ENCODE measurements at regions not wholly inside any gene's neighbourhood (a gene's known extent, or its start where the extent isn't known, plus 50 kb on each side); places are given as distances from the start of the nearest gene placed in this dataset.

DNA sequence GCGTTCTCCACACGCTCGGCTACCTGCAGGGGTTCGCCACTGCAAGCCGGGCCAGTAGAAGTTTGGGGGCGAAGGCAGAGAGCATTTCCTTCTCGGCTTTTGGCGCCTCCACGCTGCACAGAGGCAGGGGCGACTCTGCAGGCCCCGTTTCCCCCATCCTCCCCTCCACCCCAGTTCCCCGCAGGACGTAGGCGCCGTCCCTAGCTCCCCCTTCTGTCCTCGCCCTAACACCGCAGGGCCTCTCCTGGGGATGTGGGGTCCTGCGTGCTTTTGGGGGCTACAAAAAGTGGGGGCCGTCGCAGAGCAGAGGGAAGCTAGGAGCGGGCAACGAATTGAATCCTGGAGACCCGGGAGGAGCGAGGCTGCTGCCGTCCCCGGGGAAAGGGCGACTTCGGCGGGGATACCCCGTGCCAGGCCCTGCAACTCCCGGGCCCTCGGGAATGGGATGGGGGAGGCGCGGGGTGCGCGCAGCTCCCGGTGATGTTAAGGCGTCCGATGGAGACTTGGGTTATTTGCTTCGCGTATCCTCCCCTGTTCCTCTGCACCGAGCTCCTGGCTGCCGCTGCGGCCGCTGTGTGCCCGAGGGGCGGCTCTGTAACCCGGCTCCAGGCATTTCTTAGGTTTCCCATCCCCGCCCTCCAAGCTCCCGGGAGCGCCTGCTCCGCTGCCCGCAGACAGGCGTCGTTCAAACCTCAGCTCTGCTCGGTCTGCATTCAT lies 255.9 kb upstream of the SOX21 start (continued):
- TF ChIP-seq MZF1 (tag by site-specific recombination; IDR thresholded peaks at IDR 0.05; ENCODE audit: borderline replicate concordance) (peak; percentile 25; the same call in 1 of the 2 replicates), MYNN (tag by site-specific recombination; IDR thresholded peaks at IDR 0.05; ENCODE audit: borderline replicate concordance) (no peak), ZNF600 (tag by site-specific recombination; IDR thresholded peaks at IDR 0.05) (peak; percentile 61), ZEB2 (tag by site-specific recombination; IDR thresholded peaks at IDR 0.05) (peak; percentile 63), EGR2 (tag by site-specific recombination; IDR thresholded peaks at IDR 0.05; ENCODE audit: low read depth) (no peak), ZNF157 (tag by site-specific recombination; IDR thresholded peaks at IDR 0.05) (no peak), ZNF132 (tag by site-specific recombination; IDR thresholded peaks at IDR 0.05; ENCODE audit: borderline replicate concordance) (no peak), BCL6B (tag by site-specific recombination; IDR thresholded peaks at IDR 0.05) (no peak), ZNF423 (tag by site-specific recombination; IDR thresholded peaks at IDR 0.05) (peak; percentile 30; the same call in 1 of the 2 replicates), ZNF266 (tag by site-specific recombination; IDR thresholded peaks at IDR 0.05; ENCODE audit: low read depth) (no peak), KLF10 (tag by site-specific recombination; IDR thresholded peaks at IDR 0.05) (no peak), FEZF1 (tag by site-specific recombination; IDR thresholded peaks at IDR 0.05) (no peak), ZNF18 (tag by site-specific recombination; IDR thresholded peaks at IDR 0.05) (no peak), ZBTB20 (tag by site-specific recombination; IDR thresholded peaks at IDR 0.05) (peak; percentile 94), ZNF138 (tag by site-specific recombination; IDR thresholded peaks at IDR 0.05; ENCODE audit: borderline replicate concordance) (no peak), MEIS1 (CRISPR knock-in tag; IDR thresholded peaks at IDR 0.05; ENCODE audit: borderline replicate concordance) (no peak), GLI4 (tag by site-specific recombination; IDR thresholded peaks at IDR 0.05) (no peak), ZNF280D (tag by site-specific recombination; IDR thresholded peaks at IDR 0.05) (no peak), SETDB1 (IDR thresholded peaks at IDR 0.05; ENCODE audit: insufficient read length, low read length) (no peak), SP7 (tag by site-specific recombination; IDR thresholded peaks at IDR 0.05) (peak; percentile 25; the same call in 1 of the 2 replicates), ZNF121 (tag by site-specific recombination; IDR thresholded peaks at IDR 0.05) (no peak), ZSCAN23 (tag by site-specific recombination; IDR thresholded peaks at IDR 0.05) (no peak), SP3 (tag by site-specific recombination; IDR thresholded peaks at IDR 0.05) (no peak), YY1 (tag by site-specific recombination; IDR thresholded peaks at IDR 0.05) (no peak), KLF9 (tag by site-specific recombination; IDR thresholded peaks at IDR 0.05; ENCODE audit: low read depth) (no peak)
- TF ChIP-seq, protein P1, sequence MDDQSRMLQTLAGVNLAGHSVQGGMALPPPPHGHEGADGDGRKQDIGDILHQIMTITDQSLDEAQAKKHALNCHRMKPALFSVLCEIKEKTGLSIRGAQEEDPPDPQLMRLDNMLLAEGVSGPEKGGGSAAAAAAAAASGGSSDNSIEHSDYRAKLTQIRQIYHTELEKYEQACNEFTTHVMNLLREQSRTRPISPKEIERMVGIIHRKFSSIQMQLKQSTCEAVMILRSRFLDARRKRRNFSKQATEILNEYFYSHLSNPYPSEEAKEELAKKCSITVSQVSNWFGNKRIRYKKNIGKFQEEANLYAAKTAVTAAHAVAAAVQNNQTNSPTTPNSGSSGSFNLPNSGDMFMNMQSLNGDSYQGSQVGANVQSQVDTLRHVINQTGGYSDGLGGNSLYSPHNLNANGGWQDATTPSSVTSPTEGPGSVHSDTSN (CRISPR knock-in tag; IDR thresholded peaks at IDR 0.05): no peak
- TF ChIP-seq, protein P2, sequence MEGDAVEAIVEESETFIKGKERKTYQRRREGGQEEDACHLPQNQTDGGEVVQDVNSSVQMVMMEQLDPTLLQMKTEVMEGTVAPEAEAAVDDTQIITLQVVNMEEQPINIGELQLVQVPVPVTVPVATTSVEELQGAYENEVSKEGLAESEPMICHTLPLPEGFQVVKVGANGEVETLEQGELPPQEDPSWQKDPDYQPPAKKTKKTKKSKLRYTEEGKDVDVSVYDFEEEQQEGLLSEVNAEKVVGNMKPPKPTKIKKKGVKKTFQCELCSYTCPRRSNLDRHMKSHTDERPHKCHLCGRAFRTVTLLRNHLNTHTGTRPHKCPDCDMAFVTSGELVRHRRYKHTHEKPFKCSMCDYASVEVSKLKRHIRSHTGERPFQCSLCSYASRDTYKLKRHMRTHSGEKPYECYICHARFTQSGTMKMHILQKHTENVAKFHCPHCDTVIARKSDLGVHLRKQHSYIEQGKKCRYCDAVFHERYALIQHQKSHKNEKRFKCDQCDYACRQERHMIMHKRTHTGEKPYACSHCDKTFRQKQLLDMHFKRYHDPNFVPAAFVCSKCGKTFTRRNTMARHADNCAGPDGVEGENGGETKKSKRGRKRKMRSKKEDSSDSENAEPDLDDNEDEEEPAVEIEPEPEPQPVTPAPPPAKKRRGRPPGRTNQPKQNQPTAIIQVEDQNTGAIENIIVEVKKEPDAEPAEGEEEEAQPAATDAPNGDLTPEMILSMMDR (tag by site-specific recombination; IDR thresholded peaks at IDR 0.05): 0 out of 2 replicates have a peak, but pooled peaks have one; percentile 50
- TF ChIP-seq, protein P3, sequence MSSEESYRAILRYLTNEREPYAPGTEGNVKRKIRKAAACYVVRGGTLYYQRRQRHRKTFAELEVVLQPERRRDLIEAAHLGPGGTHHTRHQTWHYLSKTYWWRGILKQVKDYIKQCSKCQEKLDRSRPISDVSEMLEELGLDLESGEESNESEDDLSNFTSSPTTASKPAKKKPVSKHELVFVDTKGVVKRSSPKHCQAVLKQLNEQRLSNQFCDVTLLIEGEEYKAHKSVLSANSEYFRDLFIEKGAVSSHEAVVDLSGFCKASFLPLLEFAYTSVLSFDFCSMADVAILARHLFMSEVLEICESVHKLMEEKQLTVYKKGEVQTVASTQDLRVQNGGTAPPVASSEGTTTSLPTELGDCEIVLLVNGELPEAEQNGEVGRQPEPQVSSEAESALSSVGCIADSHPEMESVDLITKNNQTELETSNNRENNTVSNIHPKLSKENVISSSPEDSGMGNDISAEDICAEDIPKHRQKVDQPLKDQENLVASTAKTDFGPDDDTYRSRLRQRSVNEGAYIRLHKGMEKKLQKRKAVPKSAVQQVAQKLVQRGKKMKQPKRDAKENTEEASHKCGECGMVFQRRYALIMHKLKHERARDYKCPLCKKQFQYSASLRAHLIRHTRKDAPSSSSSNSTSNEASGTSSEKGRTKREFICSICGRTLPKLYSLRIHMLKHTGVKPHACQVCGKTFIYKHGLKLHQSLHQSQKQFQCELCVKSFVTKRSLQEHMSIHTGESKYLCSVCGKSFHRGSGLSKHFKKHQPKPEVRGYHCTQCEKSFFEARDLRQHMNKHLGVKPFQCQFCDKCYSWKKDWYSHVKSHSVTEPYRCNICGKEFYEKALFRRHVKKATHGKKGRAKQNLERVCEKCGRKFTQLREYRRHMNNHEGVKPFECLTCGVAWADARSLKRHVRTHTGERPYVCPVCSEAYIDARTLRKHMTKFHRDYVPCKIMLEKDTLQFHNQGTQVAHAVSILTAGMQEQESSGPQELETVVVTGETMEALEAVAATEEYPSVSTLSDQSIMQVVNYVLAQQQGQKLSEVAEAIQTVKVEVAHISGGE (tag by site-specific recombination; conservative IDR thresholded peaks at IDR 0.05; ENCODE audit: low read depth): no peak

All from HEK293 (cell line).